HUES64 (cell line): ENCODE measurements at regions not wholly inside any gene's neighbourhood (a gene's known extent, or its start where the extent isn't known, plus 50 kb on each side); places are given as distances from the start of the nearest gene placed in this dataset.

Experiments
- H3K27ac ChIP-seq: 2 replicates; pipeline ENCODE4 v1.7.0; 2013; ENCODE audit warnings: low read depth, low read length, inconsistent platforms
- H3K27me3 ChIP-seq: 2 replicates; pipeline ENCODE4 v1.6.1; 2013; ENCODE audit warnings: mild to moderate bottlenecking, low read length; ENCODE audit not compliant: insufficient read depth
- H3K36me3 ChIP-seq: 2 replicates; pipeline ENCODE4 v1.6.1; 2013; ENCODE audit warnings: mild to moderate bottlenecking, low read length; ENCODE audit not compliant: insufficient read depth
- H3K4me1 ChIP-seq: 2 replicates; pipeline ENCODE4 v1.6.1; 2013; ENCODE audit warnings: mild to moderate bottlenecking, low read length, moderate library complexity; ENCODE audit not compliant: insufficient read depth
- H3K4me3 ChIP-seq: 2 replicates; pipeline ENCODE4 v1.5.1; 2013; ENCODE audit warnings: mild to moderate bottlenecking, low read length, moderate library complexity
- H3K9ac ChIP-seq: 2 replicates; pipeline ENCODE4 v1.6.1; 2013; ENCODE audit warnings: mild to moderate bottlenecking, low read depth, low read length
- H3K9me3 ChIP-seq: 2 replicates; pipeline ENCODE4 v1.6.1; 2013; ENCODE audit warnings: low read depth, low read length; ENCODE audit not compliant: insufficient read depth
- WGBS: fragments of 150-250, 120-280 bp; methylation state at CpG from one replicate; pipeline ENCODE4 v1.1.7; 2013; ENCODE audit warnings: missing lambda C conversion rate; 5-methylcytosine and 5-hydroxymethylcytosine counted together

GRCh38 chr9:106414042-106414441 is 448.9 kb upstream of the ZNF462 start:
- H3K4me3 ChIP-seq: no peak overlapping the region
- WGBS: 70% methylated on average over 7 of the region's 7 CpGs
- no peaks in the 10 kb centered on the region for H3K9me3 ChIP-seq
- no peak overlapping the region for H3K9ac ChIP-seq
- no peaks in the 10 kb centered on the region for H3K36me3 ChIP-seq
- no peaks in the 10 kb centered on the region; the same call in 1 of the 2 replicates for H3K4me1 ChIP-seq
- H3K27ac ChIP-seq: no peak overlapping the region
- H3K27me3 ChIP-seq: no peaks in the 10 kb centered on the region

- 91% methylated on average over 1 of the region's 1 CpG for WGBS
Measured at GRCh38 chr9:106417685-106418084, 445.3 kb upstream of the ZNF462 start.

GRCh38 chr9:106419829-106420228 is 443.1 kb upstream of the ZNF462 start:
- H3K9ac ChIP-seq: no peak overlapping the region
- no peaks in the 10 kb centered on the region for H3K9me3 ChIP-seq
- WGBS: 98% methylated on average over 3 of the region's 3 CpGs
- H3K4me1 ChIP-seq: peaks cover 11% of the 10 kb centered on the region; the same call in 1 of the 2 replicates
- H3K4me3 ChIP-seq: no peak overlapping the region
- no peaks in the 10 kb centered on the region for H3K36me3 ChIP-seq
- no peaks in the 10 kb centered on the region for H3K27me3 ChIP-seq
- H3K27ac ChIP-seq: no peak overlapping the region

More at GRCh38 chr9:106417685-106418084, 445.3 kb upstream of the ZNF462 start:
- H3K27me3 ChIP-seq: no peaks in the 10 kb centered on the region
- no peaks in the 10 kb centered on the region for H3K9me3 ChIP-seq
- H3K4me1 ChIP-seq: peaks cover 11% of the 10 kb centered on the region; the same call in 1 of the 2 replicates
- H3K4me3 ChIP-seq: no peak overlapping the region
- H3K27ac ChIP-seq: no peak overlapping the region
- no peaks in the 10 kb centered on the region for H3K36me3 ChIP-seq
- no peak overlapping the region for H3K9ac ChIP-seq

- 83% methylated on average over 4 of the region's 4 CpGs for WGBS
- H3K27ac ChIP-seq: no peak overlapping the region
- no peak overlapping the region for H3K9ac ChIP-seq
- no peaks in the 10 kb centered on the region for H3K27me3 ChIP-seq
- peaks cover 11% of the 10 kb centered on the region; the same call in 1 of the 2 replicates for H3K4me1 ChIP-seq
- H3K36me3 ChIP-seq: no peaks in the 10 kb centered on the region
- H3K9me3 ChIP-seq: no peaks in the 10 kb centered on the region
- H3K4me3 ChIP-seq: no peak overlapping the region
Measured at GRCh38 chr9:106420511-106420944, 442.4 kb upstream of the ZNF462 start.

GRCh38 chr9:106421772-106422171 is 441.2 kb upstream of the ZNF462 start:
- Histone ChIP-seq H3K27ac (no peak overlapping the region), H3K9ac (no peak overlapping the region), H3K36me3 (no peaks in the 10 kb centered on the region), H3K9me3 (no peaks in the 10 kb centered on the region), H3K4me1 (peaks cover 11% of the 10 kb centered on the region; the same call in 1 of the 2 replicates), H3K27me3 (no peaks in the 10 kb centered on the region), H3K4me3 (no peak overlapping the region)
- WGBS: 94% methylated on average over 3 of the region's 3 CpGs

GRCh38 chr9:106423575-106423974 is 439.4 kb upstream of the ZNF462 start:
- Histone ChIP-seq H3K9ac (no peak overlapping the region), H3K36me3 (no peaks in the 10 kb centered on the region), H3K27ac (no peak overlapping the region), H3K4me1 (peaks cover 11% of the 10 kb centered on the region; the same call in 1 of the 2 replicates), H3K4me3 (no peak overlapping the region), H3K9me3 (no peaks in the 10 kb centered on the region), H3K27me3 (no peaks in the 10 kb centered on the region)
- 59% methylated on average over 2 of the region's 2 CpGs for WGBS

GRCh38 chr9:106432631-106433030 is 430.3 kb upstream of the ZNF462 start:
- no peak overlapping the region for H3K9ac ChIP-seq

GRCh38 chr9:106438928-106439327 is 424.0 kb upstream of the ZNF462 start:
- WGBS: 93% methylated on average over 3 of the region's 3 CpGs
- no peaks in the 10 kb centered on the region for H3K9me3 ChIP-seq
- no peak overlapping the region for H3K4me3 ChIP-seq
- H3K36me3 ChIP-seq: no peaks in the 10 kb centered on the region
- no peak overlapping the region for H3K27ac ChIP-seq
- H3K4me1 ChIP-seq: no peaks in the 10 kb centered on the region
- H3K27me3 ChIP-seq: no peaks in the 10 kb centered on the region
- no peak overlapping the region for H3K9ac ChIP-seq

More at GRCh38 chr9:106432631-106433030, 430.3 kb upstream of the ZNF462 start:
- no peaks in the 10 kb centered on the region for H3K27me3 ChIP-seq
- H3K27ac ChIP-seq: no peak overlapping the region
- no peaks in the 10 kb centered on the region for H3K4me1 ChIP-seq
- no peaks in the 10 kb centered on the region for H3K36me3 ChIP-seq
- 84% methylated on average over 1 of the region's 1 CpG for WGBS
- no peak overlapping the region for H3K4me3 ChIP-seq
- no peaks in the 10 kb centered on the region for H3K9me3 ChIP-seq

GRCh38 chr9:106441283-106441682 is 421.7 kb upstream of the ZNF462 start:
- no peaks in the 10 kb centered on the region for H3K27me3 ChIP-seq
- H3K9ac ChIP-seq: no peak overlapping the region
- no peaks in the 10 kb centered on the region for H3K9me3 ChIP-seq
- no peak overlapping the region for H3K4me3 ChIP-seq
- no peaks in the 10 kb centered on the region for H3K4me1 ChIP-seq
- no peak overlapping the region for H3K27ac ChIP-seq
- no peaks in the 10 kb centered on the region for H3K36me3 ChIP-seq
- WGBS: 96% methylated on average over 3 of the region's 3 CpGs

GRCh38 chr9:106443520-106443919 is 419.4 kb upstream of the ZNF462 start:
- no peaks in the 10 kb centered on the region for H3K9me3 ChIP-seq
- WGBS: 80% methylated on average over 1 of the region's 1 CpG
- H3K4me1 ChIP-seq: no peaks in the 10 kb centered on the region
- no peaks in the 10 kb centered on the region for H3K36me3 ChIP-seq
- H3K4me3 ChIP-seq: no peak overlapping the region
- no peaks in the 10 kb centered on the region for H3K27me3 ChIP-seq
- H3K27ac ChIP-seq: no peak overlapping the region
- no peak overlapping the region for H3K9ac ChIP-seq

GRCh38 chr9:106445107-106445506 is 417.9 kb upstream of the ZNF462 start:
- 98% methylated on average over 5 of the region's 5 CpGs for WGBS

GRCh38 chr9:106449336-106449927 is 413.5 kb upstream of the ZNF462 start:
- 95% methylated on average over 4 of the region's 4 CpGs for WGBS
- no peak overlapping the region for H3K27ac ChIP-seq

More at GRCh38 chr9:106445107-106445506, 417.9 kb upstream of the ZNF462 start:
- Histone ChIP-seq H3K27ac (no peak overlapping the region), H3K4me3 (no peak overlapping the region), H3K36me3 (no peaks in the 10 kb centered on the region), H3K4me1 (no peaks in the 10 kb centered on the region), H3K9me3 (no peaks in the 10 kb centered on the region), H3K27me3 (no peaks in the 10 kb centered on the region), H3K9ac (no peak overlapping the region)

More at GRCh38 chr9:106449336-106449927, 413.5 kb upstream of the ZNF462 start:
- Histone ChIP-seq H3K4me3 (no peak overlapping the region), H3K9me3 (no peaks in the 10 kb centered on the region), H3K4me1 (no peaks in the 10 kb centered on the region), H3K36me3 (no peaks in the 10 kb centered on the region), H3K9ac (no peak overlapping the region), H3K27me3 (no peaks in the 10 kb centered on the region)
